ENCODE measurements at regions not wholly inside any gene's neighbourhood (a gene's known extent, or its start where the extent isn't known, plus 50 kb on each side); places are given as distances from the start of the nearest gene placed in this dataset.

- no peak for DNase-seq
Measured at GRCh38 chr2:16328521-16329190, 337.0 kb downstream of the CYRIA start.

DNA sequence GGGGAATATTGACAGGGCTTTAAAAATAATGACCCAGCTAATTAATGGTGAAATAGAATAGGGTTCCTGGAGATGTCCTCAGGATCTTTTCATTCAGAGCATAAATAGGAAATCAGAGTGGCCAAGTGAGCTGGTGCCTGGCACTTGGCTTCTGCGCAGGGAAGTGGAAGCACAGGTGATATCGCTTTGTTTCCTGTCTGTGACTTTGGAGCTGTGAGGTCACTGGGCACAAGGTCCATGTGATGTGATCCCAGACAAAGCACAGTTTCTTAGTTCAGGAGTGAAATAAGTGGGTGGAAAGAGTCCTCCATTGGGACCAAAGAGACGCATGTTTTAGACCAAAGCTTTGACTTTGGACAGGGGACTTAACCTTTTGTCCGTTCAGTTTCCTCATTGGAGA, 338.3 kb downstream of the CYRIA start:
- DNase-seq = no peak

DNA sequence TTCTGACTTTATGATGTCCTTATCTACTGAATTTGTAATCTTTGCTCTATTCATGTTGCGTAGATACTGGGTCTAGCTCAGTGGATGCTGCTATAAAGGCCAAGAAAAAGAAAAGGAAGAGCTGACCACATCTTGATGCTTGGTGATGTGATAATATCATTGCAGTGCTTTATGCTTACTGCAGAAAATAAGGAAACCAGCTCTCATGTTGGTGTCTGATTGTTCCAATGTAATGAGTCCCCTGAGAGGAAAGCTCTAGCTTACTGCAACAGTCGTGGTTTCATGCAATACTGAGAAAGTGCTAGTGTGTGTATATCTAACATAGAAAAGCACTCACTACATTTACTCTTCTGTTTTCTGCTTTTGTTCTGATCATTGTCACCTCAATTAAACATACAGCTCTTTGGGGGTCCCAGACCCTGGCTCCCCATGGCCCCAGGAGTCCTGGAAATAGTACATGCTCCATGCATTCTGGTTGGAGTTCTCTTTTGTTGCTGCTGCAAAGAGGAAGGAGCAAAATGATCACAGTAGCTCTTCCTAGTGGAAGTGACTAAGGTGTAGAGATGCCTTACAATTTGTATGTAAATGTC, 338.8 kb downstream of the CYRIA start:
- no peak for DNase-seq

GRCh38 chr2:16325976-16326510, 339.6 kb downstream of the CYRIA start:
- DNase-seq = no peak

- no peak for DNase-seq
Measured at GRCh38 chr2:16325016-16325975, 340.3 kb downstream of the CYRIA start.

DNA sequence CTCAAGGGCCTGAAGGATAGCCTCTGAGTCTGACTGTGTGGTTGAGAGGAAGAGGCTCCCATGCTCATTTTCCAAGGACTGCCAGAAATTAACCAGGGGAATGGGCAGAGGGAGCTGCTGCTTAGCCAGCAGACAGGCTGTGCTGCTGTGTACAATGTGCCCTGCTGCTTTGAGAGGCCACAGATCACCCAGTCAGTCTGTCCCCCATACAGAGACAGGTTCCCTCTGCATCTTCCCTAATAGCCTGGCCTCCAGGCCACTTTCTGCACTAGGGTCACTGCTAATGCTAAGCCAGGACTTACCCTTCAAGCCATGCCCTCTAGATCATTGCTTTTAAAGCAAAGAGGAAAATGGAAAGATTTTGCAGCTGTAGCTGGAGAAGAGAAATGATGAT, 341.1 kb downstream of the CYRIA start:
- DNase-seq = no peak

GRCh38 chr2:16323551-16324543, 341.8 kb downstream of the CYRIA start:
- DNase-seq = no peak

GRCh38 chr2:16323126-16323520, 342.5 kb downstream of the CYRIA start:
- DNase-seq = no peak

- DNase-seq = no peak
Measured at GRCh38 chr2:16322308-16323125, 343.1 kb downstream of the CYRIA start.

GRCh38 chr2:16321872-16322271, 343.8 kb downstream of the CYRIA start:
- no peak for DNase-seq

GRCh38 chr2:16321256-16321655, 344.4 kb downstream of the CYRIA start:
- DNase-seq = no peak

DNA sequence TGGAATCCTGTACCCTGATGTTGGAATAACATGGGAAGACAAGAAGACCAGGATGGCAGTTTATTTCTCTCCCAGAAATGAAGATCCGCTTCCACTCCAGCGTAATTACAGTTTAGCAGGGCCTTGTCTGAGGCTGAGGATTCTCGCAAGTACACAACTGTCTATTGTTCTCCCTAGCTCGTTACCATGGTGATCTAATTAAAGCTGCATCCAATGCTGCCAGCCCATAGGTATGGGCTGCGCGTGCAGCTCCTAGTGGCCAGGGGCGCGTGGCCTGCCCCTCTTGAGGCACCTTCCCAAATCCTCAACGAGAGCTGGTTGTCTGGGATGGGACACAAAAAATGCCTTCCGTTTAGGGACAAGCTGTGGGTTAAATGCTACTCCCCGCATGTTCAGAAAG, 344.9 kb downstream of the CYRIA start:
- no peak for DNase-seq

DNA sequence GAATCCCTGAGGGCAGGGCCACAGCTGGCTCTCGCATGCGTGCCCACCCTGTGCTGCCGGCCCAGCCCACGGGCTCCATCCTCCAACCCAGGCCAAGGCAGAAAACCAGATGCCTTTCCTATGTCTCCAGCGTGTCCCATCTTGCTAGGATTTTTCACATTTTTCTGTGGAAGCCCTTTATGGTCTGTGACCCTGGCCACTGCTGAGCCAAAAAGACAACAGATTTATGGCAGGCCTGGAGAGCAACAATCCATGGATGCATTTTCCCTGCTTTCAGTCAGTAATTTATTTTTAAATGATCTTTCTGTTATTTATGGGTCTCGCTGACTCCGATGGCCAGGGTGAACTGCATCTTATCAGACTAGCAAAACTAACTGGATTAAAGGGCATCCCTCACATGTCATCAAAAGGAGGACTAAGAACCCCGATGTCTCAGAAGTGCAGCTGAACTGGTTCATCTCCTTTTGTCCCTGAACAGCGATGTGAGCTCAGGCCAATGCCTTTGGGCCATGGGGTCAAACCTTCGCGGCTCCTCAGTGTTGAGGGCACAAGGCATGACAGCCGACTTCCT, 346.0 kb downstream of the CYRIA start:
- no peak for DNase-seq

DNA sequence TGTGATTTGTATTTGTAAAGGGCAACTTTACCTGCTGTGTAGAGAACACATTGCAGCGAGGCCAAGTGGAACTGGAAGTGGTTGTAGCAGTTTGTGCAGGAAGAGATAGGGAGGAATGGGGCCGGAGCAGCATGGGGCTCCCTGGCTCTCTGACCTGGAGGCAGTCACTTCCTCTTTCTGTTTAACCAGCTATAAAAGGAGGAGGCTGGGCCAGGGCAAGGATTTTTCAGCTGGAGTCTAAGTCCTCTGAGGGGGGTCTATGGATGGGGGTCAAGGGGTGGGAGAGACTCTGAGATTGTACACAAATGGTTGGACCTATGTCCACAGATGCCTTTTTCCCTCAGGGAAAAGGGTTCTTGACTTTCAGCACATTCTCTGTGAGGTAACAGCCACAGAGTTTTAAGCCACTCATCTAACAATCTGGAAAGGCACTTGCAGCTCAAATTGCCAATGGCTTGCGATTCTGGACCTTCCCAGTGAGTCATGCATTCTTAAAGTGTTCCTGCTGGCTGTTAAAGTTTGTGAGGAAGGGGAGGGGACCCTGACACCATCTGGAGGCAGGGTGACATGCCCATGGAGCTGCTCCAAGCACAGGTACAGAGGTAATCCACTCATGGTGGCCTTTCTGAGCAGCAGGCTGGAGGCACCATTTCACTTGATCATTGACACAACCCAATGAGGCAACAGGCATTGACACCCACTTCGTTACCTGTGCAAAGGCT, 347.0 kb downstream of the CYRIA start:
- DNase-seq = no peak

- DNase-seq = no peak
Measured at GRCh38 chr2:16318051-16318450, 347.6 kb downstream of the CYRIA start.

DNA sequence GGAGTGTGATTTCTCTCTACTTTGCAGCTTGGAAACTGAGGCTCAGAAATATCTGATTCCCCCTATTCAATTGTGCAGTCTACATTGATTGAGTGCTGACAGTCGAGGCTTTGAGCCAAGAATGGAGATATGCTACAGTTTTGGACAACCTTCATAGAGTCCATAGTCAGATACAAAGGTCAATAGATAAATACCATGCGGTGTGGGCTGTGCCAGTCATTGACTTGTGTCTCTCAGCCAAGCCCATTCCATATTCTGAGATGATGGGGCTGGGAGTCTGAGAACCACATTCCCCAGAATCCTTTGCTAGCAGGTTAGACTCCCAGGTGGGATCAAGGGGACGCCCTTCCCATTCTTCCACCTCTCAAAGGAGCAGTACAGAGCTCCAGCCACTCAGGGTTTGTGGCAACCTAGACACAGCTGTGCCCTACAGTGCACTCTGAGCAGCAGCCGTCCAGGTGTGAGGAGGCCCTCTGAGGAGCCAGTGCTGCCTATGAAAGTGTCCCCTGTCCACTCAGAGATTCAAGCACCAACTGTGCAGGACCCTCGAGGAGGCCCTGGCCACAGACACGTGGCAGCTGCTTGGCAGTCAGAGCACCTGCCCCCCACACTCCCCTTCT, 348.3 kb downstream of the CYRIA start:
- DNase-seq = no peak

DNA sequence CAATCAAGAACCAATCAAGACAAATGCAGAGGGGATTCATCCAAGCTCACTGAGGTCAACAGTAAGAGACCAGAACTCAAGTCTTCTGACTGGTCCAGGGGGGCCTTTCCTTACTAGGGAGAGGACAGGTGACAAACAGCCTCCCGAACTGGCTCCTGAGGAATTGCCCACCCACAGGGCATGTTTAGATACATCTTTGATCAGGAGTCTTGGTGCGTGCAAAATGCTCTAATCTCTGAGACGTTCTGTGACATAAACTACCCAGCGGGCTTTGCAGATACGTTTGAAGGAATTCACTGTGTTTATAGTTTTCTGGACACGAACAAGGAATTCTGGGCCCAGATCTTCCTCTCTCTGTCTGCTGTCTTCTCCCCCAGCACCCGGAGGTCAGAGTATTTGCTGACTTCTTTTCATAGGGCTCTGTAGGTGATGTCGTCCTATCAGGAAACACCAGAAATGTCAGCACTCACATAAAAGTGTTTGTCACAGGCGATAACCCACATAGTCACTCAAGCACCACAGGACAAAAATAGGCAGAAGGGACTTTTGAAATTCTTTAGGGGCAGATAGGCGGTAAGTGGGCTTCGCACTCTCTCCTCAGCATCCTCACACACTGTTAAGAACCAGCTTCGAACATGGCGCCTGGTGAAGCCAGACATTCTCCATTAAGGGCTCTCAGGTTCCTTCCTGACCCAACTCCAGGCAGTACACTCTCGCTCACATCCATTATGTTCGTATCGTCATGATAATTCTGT, 349.0 kb downstream of the CYRIA start:
- no peak for DNase-seq

- no peak for DNase-seq
Measured at GRCh38 chr2:16315908-16316307, 349.7 kb downstream of the CYRIA start.

DNA sequence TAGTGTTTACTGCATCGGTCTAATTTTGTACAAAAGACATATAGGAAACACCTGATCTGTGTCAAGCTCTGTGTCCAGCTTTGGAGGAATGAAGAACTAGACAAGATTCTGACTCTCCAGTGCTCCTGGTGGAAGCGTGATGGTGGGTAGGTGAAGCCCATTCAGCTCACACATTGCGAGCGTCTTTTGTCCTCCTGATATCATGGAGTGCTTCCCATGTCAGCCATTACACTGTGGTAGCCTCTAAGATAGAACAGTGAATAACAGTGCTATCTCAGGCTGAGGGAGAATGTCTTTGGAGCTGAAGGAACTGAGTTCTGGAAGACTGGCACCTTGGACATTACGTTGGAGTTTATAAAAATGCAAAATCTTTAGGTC, 350.2 kb downstream of the CYRIA start:
- DNase-seq = no peak

Measured in activated CD4-positive, alpha-beta T cell treated with anti-CD3 and anti-CD28 coated beads, Interleukin-2, amount 50 U/mL, for 48 hours (primary cell).